Activated B cell treated with CpG ODN at 0.5 μM for 24 hours (primary cell): ENCODE measurements at regions not wholly inside any gene's neighbourhood (a gene's known extent, or its start where the extent isn't known, plus 50 kb on each side); places are given as distances from the start of the nearest gene placed in this dataset.

Source experiments
- ATAC-seq: fragments of 200-7000 bp; cut with Tn5 transposase; one replicate; pipeline ENCODE4 v1.10.0; 2021; ENCODE audit warnings: low read depth, mild to moderate bottlenecking, moderate library complexity
- CTCF ChIA-PET: fragments of 350-600 bp; sonication (Branson Sonifier 250); formaldehyde crosslinking; loops from one replicate; lab custom pipeline; 2021; ENCODE audit warnings: antibody characterized with exemption; lab: Charles Lee
- POLR2A ChIA-PET: fragments of 350-600 bp; sonication (Branson Sonifier 250); formaldehyde crosslinking; loops from one replicate; lab custom pipeline; 2021; ENCODE audit warnings: antibody characterized with exemption; lab: Charles Lee
- DNase-seq: peaks from one replicate; pipeline ENCODE4 v3.0.0; 2022
- H3K27ac Mint-ChIP-seq: one replicate; pipeline ENCODE4 v1.8.0; 2020; ENCODE audit warnings: mixed read lengths
- H3K27me3 Mint-ChIP-seq: one replicate; pipeline ENCODE4 v1.8.0; 2021; ENCODE audit warnings: mixed read lengths
- H3K36me3 Mint-ChIP-seq: one replicate; pipeline ENCODE4 v1.8.0; 2021; ENCODE audit warnings: low read depth, mixed read lengths
- H3K4me1 Mint-ChIP-seq: one replicate; pipeline ENCODE4 v1.8.0; 2021; ENCODE audit warnings: mixed read lengths
- H3K4me3 Mint-ChIP-seq: one replicate; pipeline ENCODE4 v1.8.0; 2020; ENCODE audit warnings: mild to moderate bottlenecking, mixed read lengths
- H3K9me3 Mint-ChIP-seq: one replicate; pipeline ENCODE4 v1.8.0; 2020; ENCODE audit warnings: mixed read lengths
- intact Hi-C: fragments of 100-400 bp; cut with micrococcal nuclease; formaldehyde crosslinking; loops from one replicate; pipeline ENCODE4 v1.15.1; 2024
- TF ChIP-seq, protein P1 (sequence below): fragments of 200-600 bp; IDR thresholded peaks from one replicate; pipeline ENCODE4 v1.8.0; 2022; ENCODE audit warnings: antibody characterized with exemption, mild to moderate bottlenecking

DNA sequence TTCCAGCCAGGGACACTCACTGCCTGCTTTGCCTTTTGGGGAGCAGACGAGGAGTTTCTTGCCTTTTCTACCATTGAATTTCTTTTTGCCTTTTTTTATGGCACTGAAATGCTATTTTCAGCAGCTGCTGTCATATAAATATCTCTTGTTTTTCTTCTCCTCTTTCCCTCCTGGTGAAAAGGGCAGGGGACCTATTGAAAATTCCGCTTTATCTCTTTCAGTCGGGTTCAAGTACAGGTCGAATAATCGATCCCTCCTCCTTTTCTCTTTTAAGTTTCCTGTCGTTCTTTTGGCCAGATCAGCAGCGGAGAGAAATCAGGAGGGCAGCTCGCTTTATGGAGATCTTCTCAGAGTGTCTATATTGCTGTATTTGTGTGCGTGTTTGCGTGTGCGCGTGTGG is 67.4 kb upstream of the CASZ1 start:
- POLR2A ChIA-PET = no interaction called here
- no peak overlapping the region for H3K4me3 Mint-ChIP-seq
- TF ChIP-seq, protein P1, sequence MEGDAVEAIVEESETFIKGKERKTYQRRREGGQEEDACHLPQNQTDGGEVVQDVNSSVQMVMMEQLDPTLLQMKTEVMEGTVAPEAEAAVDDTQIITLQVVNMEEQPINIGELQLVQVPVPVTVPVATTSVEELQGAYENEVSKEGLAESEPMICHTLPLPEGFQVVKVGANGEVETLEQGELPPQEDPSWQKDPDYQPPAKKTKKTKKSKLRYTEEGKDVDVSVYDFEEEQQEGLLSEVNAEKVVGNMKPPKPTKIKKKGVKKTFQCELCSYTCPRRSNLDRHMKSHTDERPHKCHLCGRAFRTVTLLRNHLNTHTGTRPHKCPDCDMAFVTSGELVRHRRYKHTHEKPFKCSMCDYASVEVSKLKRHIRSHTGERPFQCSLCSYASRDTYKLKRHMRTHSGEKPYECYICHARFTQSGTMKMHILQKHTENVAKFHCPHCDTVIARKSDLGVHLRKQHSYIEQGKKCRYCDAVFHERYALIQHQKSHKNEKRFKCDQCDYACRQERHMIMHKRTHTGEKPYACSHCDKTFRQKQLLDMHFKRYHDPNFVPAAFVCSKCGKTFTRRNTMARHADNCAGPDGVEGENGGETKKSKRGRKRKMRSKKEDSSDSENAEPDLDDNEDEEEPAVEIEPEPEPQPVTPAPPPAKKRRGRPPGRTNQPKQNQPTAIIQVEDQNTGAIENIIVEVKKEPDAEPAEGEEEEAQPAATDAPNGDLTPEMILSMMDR = no peak

DNA sequence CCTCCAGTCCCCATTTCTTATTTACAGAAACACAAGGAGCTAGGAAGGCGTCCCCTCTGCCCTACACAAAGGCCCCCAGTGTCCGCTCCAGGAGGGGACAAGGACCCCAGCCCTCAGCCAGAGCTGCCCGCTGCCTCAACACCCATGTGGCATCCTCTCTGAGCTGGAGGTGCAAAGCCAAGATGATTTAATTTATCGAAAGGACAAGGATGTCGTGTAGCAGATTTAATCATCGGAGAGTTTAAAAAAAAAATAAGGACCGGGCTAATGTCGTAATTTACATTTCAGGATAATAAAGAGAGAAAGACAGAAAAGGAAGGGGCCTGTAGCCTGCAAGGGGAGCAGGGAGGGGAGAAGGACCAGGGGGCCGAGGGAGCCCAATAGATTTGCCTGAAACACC is 68.3 kb upstream of the CASZ1 start:
- ATAC-seq (no peak), DNase-seq (no peak)
- peaks cover 12% of the 10 kb centered on the region for H3K4me1 Mint-ChIP-seq
- H3K27ac Mint-ChIP-seq = no peak overlapping the region
- no peaks in the 10 kb centered on the region for H3K9me3 Mint-ChIP-seq
- ChIA-PET CTCF (interaction anchor here (1.1 to 3.4 kb wide), 4 partner anchors 14 to 370 kb away, joined by 3 to 19 read pairs (median 4); no protein-coding TSS in a partner anchor), POLR2A (interaction anchor here (0.5 kb wide), 1 partner anchor 283 kb away, joined by 3 read pairs; no protein-coding TSS in a partner anchor)
- no peak overlapping the region for H3K4me3 Mint-ChIP-seq
- intact Hi-C loops = loop anchor here (5.0 kb wide), 2 partner anchors 432 to 487 kb away; partner anchors contain the start of gene CENPS
- TF ChIP-seq, protein P1 = no peak
- H3K36me3 Mint-ChIP-seq = no peaks in the 10 kb centered on the region
- peaks cover 54% of the 10 kb centered on the region for H3K27me3 Mint-ChIP-seq

More for the DNA sequence above, 67.4 kb upstream of the CASZ1 start:
- ATAC-seq (no peak), DNase-seq (no peak)
- H3K27ac Mint-ChIP-seq = no peak overlapping the region
- peaks cover 46% of the 10 kb centered on the region for H3K27me3 Mint-ChIP-seq
- no peaks in the 10 kb centered on the region for H3K9me3 Mint-ChIP-seq
- peaks cover 12% of the 10 kb centered on the region for H3K4me1 Mint-ChIP-seq
- intact Hi-C loops = no loop called here
- no peaks in the 10 kb centered on the region for H3K36me3 Mint-ChIP-seq
- CTCF ChIA-PET = no interaction called here

DNA sequence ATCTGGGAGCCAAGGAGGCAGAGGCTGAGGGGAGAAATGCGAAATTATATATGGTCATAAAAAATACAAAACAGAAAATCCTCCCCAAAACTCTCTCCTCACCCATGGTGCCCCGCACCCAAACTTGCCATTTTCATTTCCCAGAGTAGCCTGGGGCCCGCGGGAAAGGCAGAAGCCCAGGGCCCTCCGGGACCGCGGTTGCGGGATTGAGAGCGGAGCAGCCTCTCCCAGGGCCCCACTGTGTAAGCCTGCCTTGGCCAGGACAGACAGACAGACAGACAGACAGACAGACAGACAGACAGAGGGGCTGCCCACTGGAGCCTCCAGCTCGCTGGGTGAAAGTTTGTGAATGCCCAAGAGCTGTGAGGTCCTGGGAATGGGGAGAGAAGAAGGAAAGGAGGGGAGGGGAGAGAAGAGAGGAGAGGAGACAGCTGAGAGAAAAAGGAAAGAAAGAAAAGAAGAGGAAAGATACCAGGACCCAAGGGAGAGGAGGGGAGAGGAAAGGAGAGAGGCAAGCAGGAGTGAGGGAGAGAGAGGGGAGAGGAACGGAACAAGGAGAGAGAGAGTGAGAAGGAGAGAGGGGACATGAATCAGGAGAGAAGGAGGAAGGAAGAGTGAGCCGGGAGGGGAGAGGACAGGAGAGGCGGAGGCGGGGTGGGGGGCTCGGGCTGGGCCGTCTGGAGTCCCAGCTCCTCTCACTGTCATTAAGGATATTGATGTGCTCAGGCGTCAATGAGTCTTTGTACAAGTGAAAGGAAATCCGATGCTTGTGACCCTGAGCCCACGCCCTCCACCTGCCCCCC is 69.3 kb upstream of the CASZ1 start:
- ChIA-PET POLR2A (interaction anchor here (0.6 to 2.0 kb wide), 2 partner anchors 22 to 371 kb away, joined by 4 to 6 read pairs; no protein-coding TSS in a partner anchor), CTCF (interaction anchor here (1.1 to 3.4 kb wide), 5 partner anchors 14 to 435 kb away, joined by 3 to 19 read pairs (median 4); partner anchors contain the start of gene CENPS)
- peaks cover 12% of the 10 kb centered on the region for H3K4me1 Mint-ChIP-seq
- TF ChIP-seq, protein P1 = no peak
- peaks cover 55% of the 10 kb centered on the region for H3K27me3 Mint-ChIP-seq
- H3K4me3 Mint-ChIP-seq = no peak overlapping the region
- intact Hi-C loops = loop anchor here (1.0 to 5.0 kb wide), 3 partner anchors 370 to 488 kb away; partner anchors contain the start of gene CENPS
- H3K27ac Mint-ChIP-seq = no peak overlapping the region
- DNase-seq (no peak), ATAC-seq (no peak)
- H3K9me3 Mint-ChIP-seq = no peaks in the 10 kb centered on the region
- H3K36me3 Mint-ChIP-seq = no peaks in the 10 kb centered on the region

DNA sequence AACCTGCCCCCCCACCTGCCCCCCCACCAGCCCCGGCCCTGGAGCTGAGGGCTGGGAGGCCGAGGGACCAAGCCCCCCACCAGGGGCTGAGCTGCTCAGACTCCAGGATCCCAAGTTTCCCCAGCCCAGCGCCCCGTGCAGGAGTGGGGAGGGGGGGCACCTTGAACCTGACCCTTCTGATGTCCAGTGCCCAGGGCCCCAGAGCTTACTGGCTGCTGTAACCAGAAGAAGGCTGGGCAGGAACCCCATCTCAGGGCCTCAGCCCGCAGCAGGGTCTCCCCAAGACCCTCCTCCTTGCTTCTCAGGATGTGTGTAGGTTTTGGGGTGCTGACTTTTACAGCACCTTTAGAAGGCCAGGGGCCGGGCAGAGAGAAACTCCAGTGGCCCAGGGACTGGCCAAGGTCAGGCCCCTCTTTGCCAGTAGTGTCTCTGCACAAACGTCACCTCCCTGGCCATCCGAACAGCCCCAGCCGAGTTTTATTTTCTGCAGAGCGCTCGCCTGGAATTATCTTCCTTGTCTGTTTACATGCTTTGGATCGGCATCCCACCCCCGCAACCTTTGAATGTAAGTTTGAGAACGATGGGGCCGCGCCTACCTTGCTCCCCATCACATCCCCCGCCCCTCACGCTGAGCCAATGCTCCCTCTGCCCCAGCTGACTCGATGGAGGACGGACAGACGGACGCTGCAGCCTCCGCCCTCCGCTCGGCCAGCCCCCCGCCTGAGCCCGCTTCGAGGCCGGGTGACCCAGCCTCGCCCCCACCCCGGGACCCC is 70.1 kb upstream of the CASZ1 start:
- no peak overlapping the region for H3K27ac Mint-ChIP-seq
- H3K27me3 Mint-ChIP-seq = peaks cover 59% of the 10 kb centered on the region
- TF ChIP-seq, protein P1 = no peak
- H3K36me3 Mint-ChIP-seq = no peaks in the 10 kb centered on the region
- H3K4me3 Mint-ChIP-seq = peak overlapping the region; percentile 69
- H3K9me3 Mint-ChIP-seq = no peaks in the 10 kb centered on the region
- ChIA-PET CTCF (interaction anchor here (1.6 to 3.4 kb wide), 2 partner anchors 372 to 436 kb away, joined by 4 to 19 read pairs; partner anchors contain the start of gene CENPS), POLR2A (interaction anchor here (2.0 kb wide), 1 partner anchor 372 kb away, joined by 4 read pairs; no protein-coding TSS in a partner anchor)
- intact Hi-C loops = loop anchor here (1.0 to 5.0 kb wide), 5 partner anchors 174 to 489 kb away; partner anchors contain the start of gene CENPS
- ATAC-seq = peak; percentile 25
- DNase-seq = no peak
- H3K4me1 Mint-ChIP-seq = peaks cover 12% of the 10 kb centered on the region
